Keratinocyte (primary cell): ENCODE measurements at regions not wholly inside any gene's neighbourhood (a gene's known extent, or its start where the extent isn't known, plus 50 kb on each side); places are given as distances from the start of the nearest gene placed in this dataset.

Experiments
- CTCF ChIP-seq, 3 experiments: IDR thresholded peaks in 1 of 3; conservative IDR thresholded peaks in 1 of 3; optimal IDR thresholded peaks in 1 of 3; 2 replicates in 2 of 3; 3 replicates in 1 of 3; pipeline versions ENCODE3 to v1.5.1; 2011; ENCODE audit warnings: low read length in 3 of 3, mild to moderate bottlenecking in 3 of 3, moderate library complexity in 2 of 3, control low read depth in 1 of 3, inconsistent platforms in 1 of 3; ENCODE audit not compliant: insufficient read depth in 2 of 3; ENCODE audit errors: extremely low read depth in 1 of 3
- EZH2 ChIP-seq: IDR thresholded peaks from one replicate; pipeline ENCODE4 v1.6.1; 2012; ENCODE audit warnings: inconsistent platforms, mild to moderate bottlenecking, low read length, moderate library complexity

GRCh38 chr4:27089186-27089585, 228.5 kb downstream of the STIM2 start:
- no peak for TF ChIP-seq CTCF (optimal IDR thresholded peaks at IDR 0.05 in 1 of 3, IDR thresholded peaks at IDR 0.05 in 1 of 3, conservative IDR thresholded peaks at IDR 0.05 in 1 of 3; ENCODE audit: extremely low read depth in 1 of 3, insufficient read depth in 2 of 3, low read length in 3 of 3)
- TF ChIP-seq EZH2: no peak
